IPS-15b (cell line): ENCODE measurements at regions not wholly inside any gene's neighbourhood (a gene's known extent, or its start where the extent isn't known, plus 50 kb on each side); places are given as distances from the start of the nearest gene placed in this dataset.
"Not testable (repeated sequence)": the region's sequence is repeated elsewhere in the genome, so short reads cannot be mapped to it uniquely, and the experiment has no call there.

Experiments
- H3K27me3 ChIP-seq: one replicate; pipeline ENCODE4 v1.6.1; 2013; ENCODE audit warnings: low read length; ENCODE audit not compliant: control insufficient read depth, insufficient read depth
- H3K36me3 ChIP-seq: one replicate; pipeline ENCODE4 v1.6.1; 2013; ENCODE audit warnings: low read length; ENCODE audit not compliant: control insufficient read depth, insufficient read depth
- H3K4me1 ChIP-seq: one replicate; pipeline ENCODE4 v1.6.1; 2013; ENCODE audit warnings: mild to moderate bottlenecking, low read length; ENCODE audit not compliant: control insufficient read depth, insufficient read depth
- H3K4me3 ChIP-seq: one replicate; pipeline ENCODE4 v1.5.1; 2013; ENCODE audit warnings: low read depth, low read length
- H3K9ac ChIP-seq: one replicate; pipeline ENCODE4 v1.6.1; 2013; ENCODE audit warnings: low read depth, mild to moderate bottlenecking, low read length
- H3K9me3 ChIP-seq: one replicate; pipeline ENCODE4 v1.6.1; 2013; ENCODE audit warnings: mild to moderate bottlenecking, low read length; ENCODE audit not compliant: control insufficient read depth, insufficient read depth

- Histone ChIP-seq H3K27me3 (no peaks in the 10 kb centered on the region), H3K36me3 (no peaks in the 10 kb centered on the region), H3K9me3 (no peaks in the 10 kb centered on the region), H3K9ac (no peak overlapping the region), H3K4me1 (peaks cover 4% of the 10 kb centered on the region), H3K4me3 (no peak overlapping the region)
Measured at GRCh38 chr2:44051593-44052347, 56.0 kb upstream of the LRPPRC start.

GRCh38 chr2:44052584-44052983 is 56.8 kb upstream of the LRPPRC start:
- Histone ChIP-seq H3K4me1 (peaks cover 4% of the 10 kb centered on the region), H3K9ac (no peak overlapping the region), H3K27me3 (no peaks in the 10 kb centered on the region), H3K4me3 (no peak overlapping the region), H3K36me3 (no peaks in the 10 kb centered on the region), H3K9me3 (no peaks in the 10 kb centered on the region)

GRCh38 chr2:44053052-44053451 is 57.3 kb upstream of the LRPPRC start:
- Histone ChIP-seq H3K36me3 (no peaks in the 10 kb centered on the region), H3K4me1 (peaks cover 4% of the 10 kb centered on the region), H3K9ac (no peak overlapping the region), H3K27me3 (peaks cover 3% of the 10 kb centered on the region), H3K4me3 (no peak overlapping the region), H3K9me3 (no peaks in the 10 kb centered on the region)

- no peaks in the 10 kb centered on the region for H3K36me3 ChIP-seq
Measured at GRCh38 chr2:44053456-44053855, 57.7 kb upstream of the LRPPRC start.

GRCh38 chr2:44055229-44055628 is 59.4 kb upstream of the LRPPRC start:
- Histone ChIP-seq H3K9ac (no peak overlapping the region), H3K4me3 (no peak overlapping the region), H3K27me3 (peaks cover 4% of the 10 kb centered on the region), H3K9me3 (no peaks in the 10 kb centered on the region), H3K4me1 (peaks cover 4% of the 10 kb centered on the region), H3K36me3 (no peaks in the 10 kb centered on the region)

More at GRCh38 chr2:44053456-44053855, 57.7 kb upstream of the LRPPRC start:
- Histone ChIP-seq H3K27me3 (peaks cover 4% of the 10 kb centered on the region), H3K9ac (no peak overlapping the region), H3K4me1 (peaks cover 4% of the 10 kb centered on the region), H3K4me3 (no peak overlapping the region), H3K9me3 (no peaks in the 10 kb centered on the region)

GRCh38 chr2:44055664-44056063 is 59.9 kb upstream of the LRPPRC start:
- Histone ChIP-seq H3K4me1 (peaks cover 4% of the 10 kb centered on the region), H3K36me3 (no peaks in the 10 kb centered on the region), H3K4me3 (no peak overlapping the region), H3K9me3 (no peaks in the 10 kb centered on the region), H3K9ac (no peak overlapping the region), H3K27me3 (peaks cover 4% of the 10 kb centered on the region)

GRCh38 chr2:44056947-44057346 is 61.2 kb upstream of the LRPPRC start:
- H3K36me3 ChIP-seq, result no peaks in the 10 kb centered on the region
- peaks cover 3% of the 10 kb centered on the region for H3K9me3 ChIP-seq
- H3K4me1 ChIP-seq, result no peaks in the 10 kb centered on the region
- H3K4me3 ChIP-seq, result no peak overlapping the region
- peaks cover 4% of the 10 kb centered on the region for H3K27me3 ChIP-seq
- H3K9ac ChIP-seq, result no peak overlapping the region

GRCh38 chr2:44060286-44060685 is 64.5 kb upstream of the LRPPRC start:
- H3K36me3 ChIP-seq, H3K4me3 ChIP-seq, H3K9ac ChIP-seq, H3K4me1 ChIP-seq, H3K9me3 ChIP-seq, H3K27me3 ChIP-seq: not testable (repeated sequence)

- peaks cover 4% of the 10 kb centered on the region for H3K27me3 ChIP-seq
- H3K9ac ChIP-seq, result no peak overlapping the region
- H3K4me3 ChIP-seq, result no peak overlapping the region
- H3K4me1 ChIP-seq, result no peaks in the 10 kb centered on the region
- H3K9me3 ChIP-seq, result peaks cover 7% of the 10 kb centered on the region
- H3K36me3 ChIP-seq, result peaks cover 2% of the 10 kb centered on the region
Measured at GRCh38 chr2:44060990-44061389, 65.2 kb upstream of the LRPPRC start.

GRCh38 chr2:44061469-44061868 is 65.7 kb upstream of the LRPPRC start:
- H3K27me3 ChIP-seq, result peaks cover 4% of the 10 kb centered on the region
- H3K36me3 ChIP-seq, result peaks cover 2% of the 10 kb centered on the region
- no peaks in the 10 kb centered on the region for H3K4me1 ChIP-seq
- no peak overlapping the region for H3K4me3 ChIP-seq
- no peak overlapping the region for H3K9ac ChIP-seq
- peaks cover 7% of the 10 kb centered on the region for H3K9me3 ChIP-seq

- Histone ChIP-seq H3K9me3 (peaks cover 7% of the 10 kb centered on the region), H3K4me1 (no peaks in the 10 kb centered on the region), H3K36me3 (peaks cover 2% of the 10 kb centered on the region), H3K27me3 (peaks cover 4% of the 10 kb centered on the region), H3K9ac (no peak overlapping the region), H3K4me3 (no peak overlapping the region)
Measured at GRCh38 chr2:44061876-44062275, 66.1 kb upstream of the LRPPRC start.

- H3K9me3 ChIP-seq, result peaks cover 7% of the 10 kb centered on the region
- no peak overlapping the region for H3K9ac ChIP-seq
- H3K36me3 ChIP-seq, result peaks cover 2% of the 10 kb centered on the region
- no peaks in the 10 kb centered on the region for H3K4me1 ChIP-seq
- no peak overlapping the region for H3K4me3 ChIP-seq
- H3K27me3 ChIP-seq, result peaks cover under 1% of the 10 kb centered on the region
Measured at GRCh38 chr2:44063033-44063432, 67.2 kb upstream of the LRPPRC start.
